Spleen (tissue), 7 donors: ENCODE measurements at regions not wholly inside any gene's neighbourhood (a gene's known extent, or its start where the extent isn't known, plus 50 kb on each side); places are given as distances from the start of the nearest gene placed in this dataset.

Experiments
- POLR2A ChIP-seq, 3 donors: fragments of 450-650 bp; IDR thresholded peaks; one replicate each; pipeline ENCODE4 v1.5.1; 2017; ENCODE audit warnings: antibody characterized with exemption in 3 of 3, mild to moderate bottlenecking in 1 of 3
- POLR2AphosphoS5 ChIP-seq, 3 donors: sonication (generic); formaldehyde crosslinking; IDR thresholded peaks; one replicate each; pipeline ENCODE4 v1.5.1; 2017; ENCODE audit warnings: antibody characterized with exemption in 3 of 3
- TF ChIP-seq, protein P1 (sequence below), 11 experiments: fragments of 200-600 bp in 7 of 11; fragments of 450-650 bp in 4 of 11; sonication (generic) in 4 of 11; IDR thresholded peaks in 8 of 11; conservative IDR thresholded peaks in 3 of 11; 1 replicate in 7 of 11; 2 replicates in 4 of 11; pipeline versions ENCODE4 v1.4.0 to v1.8.0; 2016 to 2021; ENCODE audit warnings: antibody characterized with exemption in 11 of 11, inconsistent platforms in 4 of 11, mild to moderate bottlenecking in 1 of 11
- donor health status: DM: no; HTN: no; CAD: no; lungs with moderate emphysema.
- donor health status: DM: no; HTN: no; CAD: no.
- donor health status: DM: no; HTN: no; CAD: no.

DNA sequence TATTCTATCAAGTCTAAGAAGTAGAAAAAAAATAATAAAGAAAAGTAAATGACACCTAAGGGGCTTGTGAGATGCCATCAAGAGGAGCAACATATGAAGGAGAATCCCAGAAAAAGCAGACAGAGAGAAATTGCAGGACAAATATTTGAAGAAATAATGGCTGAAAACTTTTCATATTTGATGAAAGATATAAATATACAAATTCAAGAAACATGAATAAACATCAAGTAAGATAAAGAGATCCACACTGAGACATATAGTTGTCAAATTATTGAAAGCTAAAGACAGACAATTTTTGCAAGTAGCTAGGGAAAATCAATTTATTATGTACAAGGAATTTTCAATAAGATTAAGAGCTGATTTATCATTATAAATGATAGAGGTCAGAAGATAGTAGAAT lies 558.0 kb downstream of the ZWINT start:
- TF ChIP-seq, protein P1, sequence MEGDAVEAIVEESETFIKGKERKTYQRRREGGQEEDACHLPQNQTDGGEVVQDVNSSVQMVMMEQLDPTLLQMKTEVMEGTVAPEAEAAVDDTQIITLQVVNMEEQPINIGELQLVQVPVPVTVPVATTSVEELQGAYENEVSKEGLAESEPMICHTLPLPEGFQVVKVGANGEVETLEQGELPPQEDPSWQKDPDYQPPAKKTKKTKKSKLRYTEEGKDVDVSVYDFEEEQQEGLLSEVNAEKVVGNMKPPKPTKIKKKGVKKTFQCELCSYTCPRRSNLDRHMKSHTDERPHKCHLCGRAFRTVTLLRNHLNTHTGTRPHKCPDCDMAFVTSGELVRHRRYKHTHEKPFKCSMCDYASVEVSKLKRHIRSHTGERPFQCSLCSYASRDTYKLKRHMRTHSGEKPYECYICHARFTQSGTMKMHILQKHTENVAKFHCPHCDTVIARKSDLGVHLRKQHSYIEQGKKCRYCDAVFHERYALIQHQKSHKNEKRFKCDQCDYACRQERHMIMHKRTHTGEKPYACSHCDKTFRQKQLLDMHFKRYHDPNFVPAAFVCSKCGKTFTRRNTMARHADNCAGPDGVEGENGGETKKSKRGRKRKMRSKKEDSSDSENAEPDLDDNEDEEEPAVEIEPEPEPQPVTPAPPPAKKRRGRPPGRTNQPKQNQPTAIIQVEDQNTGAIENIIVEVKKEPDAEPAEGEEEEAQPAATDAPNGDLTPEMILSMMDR (IDR thresholded peaks at IDR 0.05 in 8 of 11, conservative IDR thresholded peaks at IDR 0.05 in 3 of 11), result no peak
- TF ChIP-seq POLR2A (IDR thresholded peaks at IDR 0.05), result no peak
- TF ChIP-seq POLR2AphosphoS5 (IDR thresholded peaks at IDR 0.05), result no peak
